ENCODE measurements at regions not wholly inside any gene's neighbourhood (a gene's known extent, or its start where the extent isn't known, plus 50 kb on each side); places are given as distances from the start of the nearest gene placed in this dataset.

DNA sequence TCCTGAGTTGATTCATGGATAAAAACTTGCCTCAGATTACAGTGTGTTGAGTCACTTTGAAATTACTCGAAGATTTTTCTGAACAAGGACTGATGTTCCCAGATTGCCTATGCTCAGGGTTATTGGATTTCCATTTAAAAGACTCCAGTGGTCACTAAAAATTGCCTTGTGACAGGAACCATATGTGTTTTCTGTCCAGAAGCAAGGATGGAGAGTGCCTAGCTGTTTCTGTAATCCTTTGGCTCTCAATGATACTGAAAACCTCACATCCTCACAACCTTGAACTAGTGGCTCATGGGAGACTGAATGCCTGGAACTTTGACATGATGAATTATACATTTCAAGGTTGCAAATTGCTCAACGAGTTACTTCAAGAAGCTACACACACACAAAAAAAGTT is 1271.8 kb downstream of the BRINP3 start:
- Mint-ChIP-seq H3K27ac (no peak overlapping the region), H3K4me3 (no peak overlapping the region), H3K36me3 (ENCODE audit: low read depth) (no peaks in the 10 kb centered on the region), H3K9me3 (peaks cover 4% of the 10 kb centered on the region; the same call in 2 of the 3 replicates), H3K4me1 (no peaks in the 10 kb centered on the region), H3K27me3 (ENCODE audit: insufficient read depth, low read depth, poor library complexity) (no peaks in the 10 kb centered on the region)
- Histone ChIP-seq H3K4me3 (no peak overlapping the region), H3K27ac (ENCODE audit: low read depth) (no peak overlapping the region), H3K4me2 (no peak overlapping the region), H2AFZ (no peak overlapping the region), H3K79me2 (replicated peaks; ENCODE audit: insufficient read depth) (no peaks in the 10 kb centered on the region), H3K4me1 (ENCODE audit: insufficient read depth) (no peaks in the 10 kb centered on the region), H3K27me3 (ENCODE audit: insufficient read depth) (no peaks in the 10 kb centered on the region), H3K36me3 (ENCODE audit: insufficient read depth) (no peaks in the 10 kb centered on the region), H3K9me2 (ENCODE audit: insufficient read depth) (no peaks in the 10 kb centered on the region), H3F3A (replicated peaks; ENCODE audit: low read depth) (no peaks in the 10 kb centered on the region), H4K20me1 (replicated peaks; ENCODE audit: insufficient read depth) (no peaks in the 10 kb centered on the region)
- no peak for DNase-seq (ENCODE audit: low spot score)
- ATAC-seq, result no peak
- TF ChIP-seq JUNB (IDR thresholded peaks at IDR 0.05; ENCODE audit: unreplicated experiment) (no peak), NANOG (IDR thresholded peaks at IDR 0.05; ENCODE audit: borderline replicate concordance) (no peak), POLR2AphosphoS5 (IDR thresholded peaks at IDR 0.05; ENCODE audit: low read depth) (no peak), STAT1 (IDR thresholded peaks at IDR 0.05; ENCODE audit: unreplicated experiment) (no peak), ZNF114 (CRISPR knock-in tag; IDR thresholded peaks at IDR 0.05) (no peak), CREB1 (CRISPR knock-in tag; IDR thresholded peaks at IDR 0.05; ENCODE audit: low read depth) (no peak), EZH2 (IDR thresholded peaks at IDR 0.05; ENCODE audit: low read depth, unreplicated experiment) (no peak), EZH2phosphoT487 (IDR thresholded peaks at IDR 0.05; ENCODE audit: unreplicated experiment) (no peak), REST (IDR thresholded peaks at IDR 0.05; ENCODE audit: unreplicated experiment) (no peak), ZNF331 (CRISPR knock-in tag; IDR thresholded peaks at IDR 0.05; ENCODE audit: low read depth) (no peak)
- TF ChIP-seq, protein P1, sequence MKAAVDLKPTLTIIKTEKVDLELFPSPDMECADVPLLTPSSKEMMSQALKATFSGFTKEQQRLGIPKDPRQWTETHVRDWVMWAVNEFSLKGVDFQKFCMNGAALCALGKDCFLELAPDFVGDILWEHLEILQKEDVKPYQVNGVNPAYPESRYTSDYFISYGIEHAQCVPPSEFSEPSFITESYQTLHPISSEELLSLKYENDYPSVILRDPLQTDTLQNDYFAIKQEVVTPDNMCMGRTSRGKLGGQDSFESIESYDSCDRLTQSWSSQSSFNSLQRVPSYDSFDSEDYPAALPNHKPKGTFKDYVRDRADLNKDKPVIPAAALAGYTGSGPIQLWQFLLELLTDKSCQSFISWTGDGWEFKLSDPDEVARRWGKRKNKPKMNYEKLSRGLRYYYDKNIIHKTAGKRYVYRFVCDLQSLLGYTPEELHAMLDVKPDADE (IDR thresholded peaks at IDR 0.05), result no peak
- TF ChIP-seq, protein P2, sequence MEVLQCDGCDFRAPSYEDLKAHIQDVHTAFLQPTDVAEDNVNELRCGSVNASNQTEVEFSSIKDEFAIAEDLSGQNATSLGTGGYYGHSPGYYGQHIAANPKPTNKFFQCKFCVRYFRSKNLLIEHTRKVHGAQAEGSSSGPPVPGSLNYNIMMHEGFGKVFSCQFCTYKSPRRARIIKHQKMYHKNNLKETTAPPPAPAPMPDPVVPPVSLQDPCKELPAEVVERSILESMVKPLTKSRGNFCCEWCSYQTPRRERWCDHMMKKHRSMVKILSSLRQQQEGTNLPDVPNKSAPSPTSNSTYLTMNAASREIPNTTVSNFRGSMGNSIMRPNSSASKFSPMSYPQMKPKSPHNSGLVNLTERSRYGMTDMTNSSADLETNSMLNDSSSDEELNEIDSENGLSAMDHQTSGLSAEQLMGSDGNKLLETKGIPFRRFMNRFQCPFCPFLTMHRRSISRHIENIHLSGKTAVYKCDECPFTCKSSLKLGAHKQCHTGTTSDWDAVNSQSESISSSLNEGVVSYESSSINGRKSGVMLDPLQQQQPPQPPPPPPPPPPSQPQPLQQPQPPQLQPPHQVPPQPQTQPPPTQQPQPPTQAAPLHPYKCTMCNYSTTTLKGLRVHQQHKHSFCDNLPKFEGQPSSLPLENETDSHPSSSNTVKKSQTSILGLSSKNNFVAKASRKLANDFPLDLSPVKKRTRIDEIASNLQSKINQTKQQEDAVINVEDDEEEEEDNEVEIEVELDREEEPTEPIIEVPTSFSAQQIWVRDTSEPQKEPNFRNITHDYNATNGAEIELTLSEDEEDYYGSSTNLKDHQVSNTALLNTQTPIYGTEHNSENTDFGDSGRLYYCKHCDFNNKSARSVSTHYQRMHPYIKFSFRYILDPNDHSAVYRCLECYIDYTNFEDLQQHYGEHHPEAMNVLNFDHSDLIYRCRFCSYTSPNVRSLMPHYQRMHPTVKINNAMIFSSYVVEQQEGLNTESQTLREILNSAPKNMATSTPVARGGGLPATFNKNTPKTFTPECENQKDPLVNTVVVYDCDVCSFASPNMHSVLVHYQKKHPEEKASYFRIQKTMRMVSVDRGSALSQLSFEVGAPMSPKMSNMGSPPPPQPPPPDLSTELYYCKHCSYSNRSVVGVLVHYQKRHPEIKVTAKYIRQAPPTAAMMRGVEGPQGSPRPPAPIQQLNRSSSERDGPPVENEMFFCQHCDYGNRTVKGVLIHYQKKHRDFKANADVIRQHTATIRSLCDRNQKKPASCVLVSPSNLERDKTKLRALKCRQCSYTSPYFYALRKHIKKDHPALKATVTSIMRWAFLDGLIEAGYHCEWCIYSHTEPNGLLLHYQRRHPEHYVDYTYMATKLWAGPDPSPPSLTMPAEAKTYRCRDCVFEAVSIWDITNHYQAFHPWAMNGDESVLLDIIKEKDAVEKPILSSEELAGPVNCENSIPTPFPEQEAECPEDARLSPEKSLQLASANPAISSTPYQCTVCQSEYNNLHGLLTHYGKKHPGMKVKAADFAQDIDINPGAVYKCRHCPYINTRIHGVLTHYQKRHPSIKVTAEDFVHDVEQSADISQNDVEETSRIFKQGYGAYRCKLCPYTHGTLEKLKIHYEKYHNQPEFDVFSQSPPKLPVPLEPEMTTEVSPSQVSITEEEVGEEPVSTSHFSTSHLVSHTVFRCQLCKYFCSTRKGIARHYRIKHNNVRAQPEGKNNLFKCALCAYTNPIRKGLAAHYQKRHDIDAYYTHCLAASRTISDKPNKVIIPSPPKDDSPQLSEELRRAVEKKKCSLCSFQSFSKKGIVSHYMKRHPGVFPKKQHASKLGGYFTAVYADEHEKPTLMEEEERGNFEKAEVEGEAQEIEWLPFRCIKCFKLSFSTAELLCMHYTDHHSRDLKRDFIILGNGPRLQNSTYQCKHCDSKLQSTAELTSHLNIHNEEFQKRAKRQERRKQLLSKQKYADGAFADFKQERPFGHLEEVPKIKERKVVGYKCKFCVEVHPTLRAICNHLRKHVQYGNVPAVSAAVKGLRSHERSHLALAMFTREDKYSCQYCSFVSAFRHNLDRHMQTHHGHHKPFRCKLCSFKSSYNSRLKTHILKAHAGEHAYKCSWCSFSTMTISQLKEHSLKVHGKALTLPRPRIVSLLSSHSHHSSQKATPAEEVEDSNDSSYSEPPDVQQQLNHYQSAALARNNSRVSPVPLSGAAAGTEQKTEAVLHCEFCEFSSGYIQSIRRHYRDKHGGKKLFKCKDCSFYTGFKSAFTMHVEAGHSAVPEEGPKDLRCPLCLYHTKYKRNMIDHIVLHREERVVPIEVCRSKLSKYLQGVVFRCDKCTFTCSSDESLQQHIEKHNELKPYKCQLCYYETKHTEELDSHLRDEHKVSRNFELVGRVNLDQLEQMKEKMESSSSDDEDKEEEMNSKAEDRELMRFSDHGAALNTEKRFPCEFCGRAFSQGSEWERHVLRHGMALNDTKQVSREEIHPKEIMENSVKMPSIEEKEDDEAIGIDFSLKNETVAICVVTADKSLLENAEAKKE (CRISPR knock-in tag; IDR thresholded peaks at IDR 0.05), result no peak
- TF ChIP-seq, protein P3, sequence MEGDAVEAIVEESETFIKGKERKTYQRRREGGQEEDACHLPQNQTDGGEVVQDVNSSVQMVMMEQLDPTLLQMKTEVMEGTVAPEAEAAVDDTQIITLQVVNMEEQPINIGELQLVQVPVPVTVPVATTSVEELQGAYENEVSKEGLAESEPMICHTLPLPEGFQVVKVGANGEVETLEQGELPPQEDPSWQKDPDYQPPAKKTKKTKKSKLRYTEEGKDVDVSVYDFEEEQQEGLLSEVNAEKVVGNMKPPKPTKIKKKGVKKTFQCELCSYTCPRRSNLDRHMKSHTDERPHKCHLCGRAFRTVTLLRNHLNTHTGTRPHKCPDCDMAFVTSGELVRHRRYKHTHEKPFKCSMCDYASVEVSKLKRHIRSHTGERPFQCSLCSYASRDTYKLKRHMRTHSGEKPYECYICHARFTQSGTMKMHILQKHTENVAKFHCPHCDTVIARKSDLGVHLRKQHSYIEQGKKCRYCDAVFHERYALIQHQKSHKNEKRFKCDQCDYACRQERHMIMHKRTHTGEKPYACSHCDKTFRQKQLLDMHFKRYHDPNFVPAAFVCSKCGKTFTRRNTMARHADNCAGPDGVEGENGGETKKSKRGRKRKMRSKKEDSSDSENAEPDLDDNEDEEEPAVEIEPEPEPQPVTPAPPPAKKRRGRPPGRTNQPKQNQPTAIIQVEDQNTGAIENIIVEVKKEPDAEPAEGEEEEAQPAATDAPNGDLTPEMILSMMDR (conservative IDR thresholded peaks at IDR 0.05; ENCODE audit: low read depth in 2 of 2), result no peak

Measured in GM23338 (cell line).